HL-60 (cell line): ENCODE measurements at regions not wholly inside any gene's neighbourhood (a gene's known extent, or its start where the extent isn't known, plus 50 kb on each side); places are given as distances from the start of the nearest gene placed in this dataset.

Experiments
- CTCF ChIP-seq: IDR thresholded peaks from one replicate; pipeline ENCODE4 v1.5.1; 2011; ENCODE audit warnings: low read length, control low read depth, inconsistent platforms; ENCODE audit not compliant: insufficient read depth
- GABPA ChIP-seq: IDR thresholded peaks from 2 replicates; pipeline ENCODE4 v1.6.1; 2012; ENCODE audit warnings: low read depth
- POLR2AphosphoS5 ChIP-seq: IDR thresholded peaks from 2 replicates; pipeline ENCODE4 v1.6.1; 2012; ENCODE audit warnings: low read depth
- REST ChIP-seq: IDR thresholded peaks from 2 replicates; pipeline ENCODE4 v1.6.1; 2012; ENCODE audit warnings: low read depth; ENCODE audit not compliant: insufficient replicate concordance
- SPI1 ChIP-seq: IDR thresholded peaks from 2 replicates; pipeline ENCODE4 v1.6.1; 2012; ENCODE audit warnings: low read depth, mild to moderate bottlenecking, borderline replicate concordance

- TF ChIP-seq REST (no peak), CTCF (no peak), POLR2AphosphoS5 (no peak), GABPA (no peak), SPI1 (no peak)
Observed at GRCh38 chr3:137925080-137925479, 84.9 kb upstream of the CLDN18 start.
